ENCODE measurements at regions not wholly inside any gene's neighbourhood (a gene's known extent, or its start where the extent isn't known, plus 50 kb on each side); places are given as distances from the start of the nearest gene placed in this dataset.

DNA sequence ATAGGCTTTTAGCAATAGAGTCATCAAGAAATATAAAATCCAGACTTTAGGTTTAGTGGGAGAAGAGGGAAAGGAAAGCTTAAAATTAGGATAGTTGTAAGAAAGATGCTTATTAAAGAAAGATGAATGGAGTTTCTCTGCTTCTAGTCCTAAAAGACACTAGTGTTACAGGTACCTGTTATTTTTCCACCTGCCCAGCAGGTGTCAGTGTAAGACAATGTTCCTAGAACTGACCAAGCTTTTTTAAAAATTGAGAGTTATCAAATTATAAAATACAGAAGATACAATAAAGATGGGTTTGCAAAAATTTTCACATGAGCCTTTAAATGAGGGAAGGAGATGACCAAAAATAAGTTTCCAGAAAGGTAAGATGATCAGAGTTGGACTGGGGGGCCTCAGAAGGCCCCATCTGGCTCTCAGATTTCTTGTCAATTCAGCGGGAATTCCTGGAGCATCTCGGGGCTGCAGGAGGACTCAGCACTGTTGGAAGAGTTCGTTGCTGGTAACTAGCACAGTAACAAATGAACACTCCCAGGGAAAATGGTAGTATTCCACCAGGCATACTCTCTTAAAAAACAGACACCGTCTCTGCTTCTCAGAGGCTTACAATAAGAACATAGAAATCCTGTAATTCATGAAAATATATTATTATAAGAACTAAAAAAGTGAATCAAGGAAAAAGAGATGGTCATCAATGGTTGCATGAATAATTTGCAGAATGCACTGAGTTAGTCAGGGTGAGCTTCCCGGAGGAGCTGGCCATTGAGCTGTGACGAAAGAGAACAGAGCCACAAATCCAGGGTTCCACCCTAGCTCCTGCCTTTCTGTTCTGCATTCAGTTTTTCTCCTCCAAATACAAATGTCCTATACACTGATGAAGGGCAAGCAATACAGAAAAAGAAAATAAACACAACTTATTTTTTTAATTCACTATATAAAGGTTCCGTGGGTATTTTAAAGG is 71.8 kb upstream of the PIK3CG start:
- no peak for DNase-seq
- intact Hi-C loops (cut with DNase I), result loop anchor here (5.0 to 10.0 kb wide), 2 partner anchors 152 to 359 kb away; no protein-coding TSS in a partner anchor
- peak; percentile 48 for ATAC-seq (ENCODE audit: poor library complexity)

DNA sequence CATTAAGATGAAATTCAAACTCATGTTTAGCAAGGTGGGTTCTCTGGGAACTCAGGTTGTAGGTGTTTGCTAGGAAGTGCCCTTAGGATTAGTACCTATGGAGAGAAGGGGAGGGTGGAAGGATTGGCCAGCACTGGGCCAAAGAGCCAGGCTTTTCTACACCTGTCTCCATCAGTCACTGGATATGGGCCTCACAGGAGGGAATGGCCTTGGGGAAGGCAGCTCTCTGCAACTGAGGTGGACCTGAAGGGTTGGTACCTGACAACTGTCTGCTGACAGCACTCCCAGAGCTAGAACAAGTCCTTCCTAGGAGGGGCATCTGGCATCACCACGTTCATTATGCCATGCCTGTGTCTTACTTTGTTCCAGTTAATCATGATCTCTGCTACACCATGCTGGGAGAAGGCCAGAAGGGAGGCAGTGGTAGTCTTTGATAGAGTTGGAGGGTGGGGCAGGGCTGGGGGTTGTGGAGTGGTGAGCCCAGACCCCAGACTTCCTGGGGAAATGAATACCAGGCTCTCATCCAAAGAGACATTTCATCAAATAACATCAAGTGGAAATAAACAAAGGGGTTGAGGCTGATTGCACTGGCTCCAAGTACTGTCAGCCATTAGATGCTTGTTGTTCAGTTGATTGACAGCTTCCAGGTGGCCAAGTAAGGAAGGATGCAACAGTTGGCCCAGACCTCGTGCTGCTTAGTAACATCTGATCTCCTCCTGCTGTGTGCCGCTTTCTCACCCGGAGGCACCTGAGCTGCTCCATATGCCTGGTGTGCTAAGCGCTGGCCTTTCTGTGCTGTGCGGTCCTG is 70.6 kb upstream of the PIK3CG start:
- no peak for ATAC-seq (ENCODE audit: poor library complexity)
- intact Hi-C loops (cut with DNase I), result loop anchor here (5.0 to 10.0 kb wide), 2 partner anchors 150 to 358 kb away; no protein-coding TSS in a partner anchor
- no peak for DNase-seq

DNA sequence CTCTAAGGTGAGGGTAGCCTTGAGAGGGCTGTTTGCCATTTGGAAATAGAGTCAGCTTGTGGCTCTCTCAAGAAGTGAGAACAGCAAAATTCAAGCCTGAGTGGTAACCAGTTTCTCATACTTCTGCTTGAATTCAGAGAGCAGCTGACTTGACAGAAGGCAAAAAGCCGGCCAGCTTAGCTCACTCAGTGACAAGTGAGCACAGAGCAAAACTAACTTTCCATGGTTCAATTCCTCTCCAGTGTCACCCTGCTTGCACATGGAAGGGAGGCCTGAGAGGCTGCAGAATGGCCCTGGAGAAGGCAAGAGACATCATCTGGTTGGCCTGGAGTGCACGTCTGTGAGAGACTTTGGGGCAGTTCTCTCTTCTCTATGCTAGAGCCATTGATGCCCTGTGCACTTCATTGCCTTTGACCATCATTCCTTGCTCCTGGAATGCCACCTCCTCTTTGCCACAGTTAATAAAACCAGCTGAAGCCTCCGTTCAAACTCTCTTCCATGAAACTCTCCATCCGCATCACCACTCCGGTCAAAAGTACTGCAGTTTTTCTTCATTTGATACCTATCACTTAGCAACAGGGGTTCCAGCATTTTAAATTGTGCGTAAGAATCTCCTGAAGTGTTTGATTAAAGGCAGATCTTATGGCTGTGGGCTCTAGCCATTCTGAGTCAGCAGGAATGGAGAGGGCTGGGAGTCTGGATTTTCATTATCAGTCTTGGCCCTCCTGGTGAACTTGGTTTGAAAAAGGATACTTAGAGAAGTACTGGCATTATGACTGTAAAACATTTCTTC is 69.8 kb upstream of the PIK3CG start:
- DNase-seq, result no peak
- intact Hi-C loops (cut with DNase I), result loop anchor here (10.0 kb wide), 1 partner anchor 150 kb away; no protein-coding TSS in a partner anchor
- ATAC-seq (ENCODE audit: poor library complexity), result no peak

DNA sequence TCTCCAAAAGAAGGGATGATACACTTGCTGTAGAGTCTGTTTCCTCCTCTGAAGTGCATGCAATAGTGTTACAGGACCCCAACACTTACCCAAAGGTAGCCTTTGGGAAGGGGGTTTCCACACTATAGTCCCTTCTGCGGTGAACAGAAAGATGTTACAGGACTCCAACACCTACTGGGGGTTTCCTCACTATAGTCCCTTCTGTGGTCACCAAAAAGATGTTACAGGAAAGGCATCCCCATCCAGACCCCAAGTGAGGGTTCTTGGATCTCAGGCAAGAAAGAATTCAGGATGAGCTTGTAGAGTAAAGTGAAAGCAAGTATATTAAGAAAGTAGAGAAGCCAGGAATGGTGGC is 69.2 kb upstream of the PIK3CG start:
- DNase-seq (no peak), ATAC-seq (ENCODE audit: poor library complexity) (no peak)
- intact Hi-C loops (cut with DNase I), result loop anchor here (10.0 kb wide), 1 partner anchor 149 kb away; no protein-coding TSS in a partner anchor

DNA sequence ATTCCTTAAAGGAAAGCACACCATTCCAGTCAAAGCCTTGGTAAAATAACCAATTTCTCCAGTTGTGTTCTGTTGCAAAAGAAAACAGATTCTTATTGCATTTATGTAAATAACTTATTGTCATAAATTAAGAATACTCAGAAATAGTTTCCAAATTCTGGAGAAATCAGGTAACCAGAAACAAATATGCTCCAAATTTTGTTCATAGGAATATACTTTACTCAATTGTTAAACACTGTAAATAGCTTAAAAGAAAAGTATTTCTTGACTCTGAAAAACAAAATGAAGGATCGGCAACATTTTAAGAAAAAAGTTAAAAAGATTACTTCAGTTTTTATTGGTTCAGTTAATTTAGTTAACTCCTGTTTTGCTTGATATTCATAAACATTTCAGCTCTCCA is 67.1 kb upstream of the PIK3CG start:
- ATAC-seq (ENCODE audit: poor library complexity) (no peak), DNase-seq (no peak)
- intact Hi-C loops (cut with DNase I), result loop anchor here (10.0 kb wide), 1 partner anchor 147 kb away; no protein-coding TSS in a partner anchor

GRCh38 chr7:106802589-106802988 is 62.5 kb upstream of the PIK3CG start:
- no peak for DNase-seq
- intact Hi-C loops (cut with DNase I), result no loop called here
- ATAC-seq (ENCODE audit: poor library complexity), result no peak

GRCh38 chr7:106806556-106806955 is 58.5 kb upstream of the PIK3CG start:
- DNase-seq (no peak), ATAC-seq (ENCODE audit: poor library complexity) (no peak)
- intact Hi-C loops (cut with DNase I), result no loop called here

GRCh38 chr7:106807474-106807873 is 57.6 kb upstream of the PIK3CG start:
- ATAC-seq (ENCODE audit: poor library complexity) (no peak), DNase-seq (no peak)
- intact Hi-C loops (cut with DNase I), result no loop called here

DNA sequence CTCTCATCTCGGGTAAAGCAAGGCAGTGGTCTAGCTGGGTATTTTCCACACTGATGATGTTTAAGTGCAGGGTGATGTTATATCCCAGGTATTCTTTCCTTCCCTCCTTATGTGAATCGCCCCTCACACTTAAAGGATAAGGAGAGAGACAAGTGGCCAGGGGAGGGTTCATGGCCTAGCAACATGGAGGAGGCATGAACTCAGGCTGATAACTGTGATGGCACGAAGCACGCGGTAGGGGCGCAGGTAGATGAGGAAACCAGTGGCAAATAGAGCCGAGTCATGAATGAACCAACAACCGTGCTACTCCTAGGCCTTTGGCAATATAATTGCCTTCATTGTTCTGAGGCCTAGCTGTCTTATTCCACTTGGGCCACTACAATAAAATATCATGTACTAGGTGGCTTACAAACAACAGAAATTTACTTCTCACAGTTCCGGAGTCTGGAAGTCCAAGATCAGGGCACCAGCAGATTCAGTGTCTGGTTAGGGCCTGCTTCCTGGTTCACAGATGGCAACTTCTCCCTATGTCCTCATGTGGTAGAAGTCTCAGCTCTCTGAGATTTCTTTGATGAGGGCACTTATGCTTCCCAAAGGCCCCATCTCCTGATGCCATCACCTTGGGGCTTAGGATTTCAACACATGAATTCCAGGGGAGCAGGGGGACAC is 56.0 kb upstream of the PIK3CG start:
- ATAC-seq (ENCODE audit: poor library complexity), result no peak
- no peak for DNase-seq
- intact Hi-C loops (cut with DNase I), result no loop called here

DNA sequence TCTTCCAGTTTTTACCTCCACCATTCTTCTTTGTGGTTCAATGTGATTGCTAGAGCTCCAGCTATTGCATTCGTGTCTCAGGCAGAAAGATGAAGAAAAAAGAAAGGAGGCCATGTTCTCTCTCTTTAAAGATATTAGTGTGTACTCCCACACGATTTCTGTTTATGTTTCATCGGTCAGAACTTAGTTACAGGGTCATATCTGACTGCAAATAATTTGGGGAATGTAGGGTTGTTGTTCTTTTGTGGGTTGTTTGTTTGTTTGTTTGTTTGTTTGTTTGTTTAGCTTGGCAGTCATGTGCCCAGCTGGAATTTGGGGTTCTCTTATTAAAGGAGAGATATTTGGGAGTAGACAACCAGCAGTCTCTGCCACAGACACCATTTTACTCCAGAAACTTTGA is 53.6 kb upstream of the PIK3CG start:
- ATAC-seq (ENCODE audit: poor library complexity) (no peak), DNase-seq (no peak)
- intact Hi-C loops (cut with DNase I), result no loop called here

- DNase-seq (peak; percentile 48), ATAC-seq (ENCODE audit: poor library complexity) (peak; percentile 70)
Measured at GRCh38 chr7:106812027-106812643, 52.9 kb upstream of the PIK3CG start.

DNA sequence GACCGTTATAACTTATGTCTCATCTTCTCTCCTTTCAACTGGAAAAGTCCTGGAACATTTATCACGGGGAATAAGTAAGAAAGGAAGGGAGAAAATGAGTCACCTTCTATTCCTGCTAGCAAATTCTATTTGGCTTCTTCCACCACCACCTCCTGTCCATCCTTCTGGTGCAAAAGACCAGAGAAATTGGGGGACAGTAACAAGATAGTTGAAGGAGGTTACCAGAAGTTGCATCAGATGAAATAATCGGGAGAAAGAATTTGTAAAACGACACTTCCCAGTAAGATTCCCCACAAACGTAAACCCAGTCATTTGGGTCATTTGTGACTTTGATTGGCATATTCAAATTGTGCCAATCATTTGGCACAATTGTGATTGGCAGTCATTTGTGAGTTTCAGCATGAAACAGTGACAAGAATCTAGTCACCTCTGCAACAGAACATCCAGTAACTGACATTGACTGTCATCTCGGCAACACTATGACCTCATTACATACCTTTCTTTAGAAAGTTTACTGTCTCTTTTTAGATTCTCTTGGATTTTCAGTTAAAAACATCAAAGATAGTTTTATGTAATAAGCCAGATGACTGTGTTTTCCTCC is 51.3 kb upstream of the PIK3CG start:
- intact Hi-C loops (cut with DNase I), result no loop called here
- DNase-seq (no peak), ATAC-seq (ENCODE audit: poor library complexity) (no peak)

More at GRCh38 chr7:106812027-106812643, 52.9 kb upstream of the PIK3CG start:
- intact Hi-C loops (cut with DNase I), result no loop called here

GRCh38 chr7:106814887-106815286 is 50.2 kb upstream of the PIK3CG start:
- DNase-seq (no peak), ATAC-seq (ENCODE audit: poor library complexity) (no peak)
- intact Hi-C loops (cut with DNase I), result no loop called here
